Keratinocyte (primary cell): ENCODE measurements at regions not wholly inside any gene's neighbourhood (a gene's known extent, or its start where the extent isn't known, plus 50 kb on each side); places are given as distances from the start of the nearest gene placed in this dataset.

Experiments used
- DNase-seq: peaks from one replicate; pipeline ENCODE4 v3.0.0-alpha.2; 2011; ENCODE audit warnings: low read depth, missing footprints, low spot score
- FAIRE-seq: peaks from 2 replicates; lab custom pipeline; 2011; peaks lifted over from hg19 to GRCh38; lab: Jason Lieb, UNC
- H2AFZ ChIP-seq: 2 replicates; pipeline ENCODE4 v1.6.0; 2012; ENCODE audit warnings: low read length, control low read depth, inconsistent platforms; ENCODE audit not compliant: control insufficient read depth
- H3K27ac ChIP-seq: 2 replicates; pipeline ENCODE4 v1.5.1; 2011; ENCODE audit warnings: low read length; ENCODE audit not compliant: control insufficient read depth, insufficient read depth
- H3K27me3 ChIP-seq: 3 replicates; pipeline ENCODE4 v1.6.0; 2011; ENCODE audit warnings: low read length; ENCODE audit not compliant: control insufficient read depth, insufficient read depth; ENCODE audit errors: extremely low read depth
- H3K36me3 ChIP-seq, 2 experiments: 2 replicates in 1 of 2; 3 replicates in 1 of 2; pipeline ENCODE4 v1.5.1; 2011; ENCODE audit warnings: low read length in 2 of 2, mild to moderate bottlenecking in 1 of 2; ENCODE audit not compliant: control insufficient read depth in 2 of 2, insufficient read depth in 2 of 2; ENCODE audit errors: extremely low read depth in 1 of 2
- H3K4me1 ChIP-seq: 3 replicates; pipeline ENCODE4 v1.5.1; 2011; ENCODE audit warnings: low read length; ENCODE audit not compliant: control insufficient read depth, insufficient read depth; ENCODE audit errors: extremely low read depth
- H3K4me2 ChIP-seq: 3 replicates; pipeline ENCODE4 v1.6.0; 2011; ENCODE audit warnings: low read depth, low read length; ENCODE audit not compliant: control insufficient read depth, insufficient read depth; ENCODE audit errors: extremely low read depth
- H3K4me3 ChIP-seq, 3 experiments: fragments of 200-600 bp in 1 of 3; sonication (generic) in 1 of 3; 2 replicates in 2 of 3; 3 replicates in 1 of 3; pipeline ENCODE4 v1.5.1; 2011 to 2016; ENCODE audit warnings: low read length in 3 of 3, mild to moderate bottlenecking in 3 of 3, control low read depth in 2 of 3, inconsistent platforms in 1 of 3, low read depth in 1 of 3, mixed read lengths in 1 of 3, mixed run types in 1 of 3, moderate library complexity in 1 of 3; ENCODE audit not compliant: control insufficient read depth in 2 of 3, insufficient read depth in 2 of 3; ENCODE audit errors: extremely low read depth in 1 of 3
- H3K79me2 ChIP-seq: 2 replicates; pipeline ENCODE4 v1.6.0; 2012; ENCODE audit warnings: low read length; ENCODE audit not compliant: control insufficient read depth, insufficient read depth
- H3K9ac ChIP-seq: 3 replicates; pipeline ENCODE4 v1.6.0; 2011; ENCODE audit warnings: low read length; ENCODE audit not compliant: control insufficient read depth, insufficient read depth; ENCODE audit errors: extremely low read depth
- H3K9me1 ChIP-seq: 3 replicates; pipeline ENCODE4 v1.6.0; 2011; ENCODE audit warnings: low read length; ENCODE audit not compliant: control insufficient read depth, insufficient read depth; ENCODE audit errors: extremely low read depth
- H3K9me3 ChIP-seq: 2 replicates; pipeline ENCODE4 v1.5.1; 2012; ENCODE audit warnings: low read depth, low read length; ENCODE audit not compliant: control insufficient read depth
- H4K20me1 ChIP-seq: 3 replicates; pipeline ENCODE4 v1.6.0; 2011; ENCODE audit warnings: low read length; ENCODE audit not compliant: control insufficient read depth, insufficient read depth; ENCODE audit errors: extremely low read depth
- EZH2 ChIP-seq: IDR thresholded peaks from one replicate; pipeline ENCODE4 v1.6.1; 2012; ENCODE audit warnings: inconsistent platforms, mild to moderate bottlenecking, low read length, moderate library complexity
- dilution Hi-C: fragments of 300-500 bp; cut with MboI; formaldehyde crosslinking; loops from one replicate; pipeline ENCODE4 v1.7.0; 2020; ENCODE audit warnings: low sequenced_read_pairs; ENCODE audit not compliant: extremely low pct_ligation_motif_present
- TF ChIP-seq, protein P1 (sequence below), 3 experiments: IDR thresholded peaks in 1 of 3; conservative IDR thresholded peaks in 1 of 3; optimal IDR thresholded peaks in 1 of 3; 2 replicates in 2 of 3; 3 replicates in 1 of 3; pipeline versions ENCODE3 to v1.5.1; 2011; ENCODE audit warnings: low read length in 3 of 3, mild to moderate bottlenecking in 3 of 3, moderate library complexity in 2 of 3, control low read depth in 1 of 3, inconsistent platforms in 1 of 3; ENCODE audit not compliant: insufficient read depth in 2 of 3; ENCODE audit errors: extremely low read depth in 1 of 3

DNA sequence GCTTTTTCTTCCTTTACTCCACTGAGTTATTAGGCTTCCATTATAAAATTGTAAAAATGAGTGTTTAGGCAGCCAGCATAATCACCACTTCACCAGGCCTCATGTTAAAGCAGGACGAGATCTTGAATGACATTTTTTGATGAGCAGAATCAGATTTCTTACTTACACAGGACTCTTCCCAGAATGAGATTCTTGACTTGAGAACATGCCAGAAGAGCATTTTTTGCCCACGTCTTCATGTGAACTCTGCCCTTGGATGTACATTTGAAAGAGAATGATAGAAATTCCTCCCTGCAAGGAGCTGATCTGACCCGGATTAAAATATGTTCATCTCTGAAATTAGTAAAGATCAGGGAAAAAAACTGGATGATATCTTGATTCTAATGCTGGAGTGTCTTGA is 212.1 kb upstream of the ADRA1B start:
- no peak overlapping the region for H2AFZ ChIP-seq
- H4K20me1 ChIP-seq: no peaks in the 10 kb centered on the region
- no peak for TF ChIP-seq EZH2
- TF ChIP-seq, protein P1, sequence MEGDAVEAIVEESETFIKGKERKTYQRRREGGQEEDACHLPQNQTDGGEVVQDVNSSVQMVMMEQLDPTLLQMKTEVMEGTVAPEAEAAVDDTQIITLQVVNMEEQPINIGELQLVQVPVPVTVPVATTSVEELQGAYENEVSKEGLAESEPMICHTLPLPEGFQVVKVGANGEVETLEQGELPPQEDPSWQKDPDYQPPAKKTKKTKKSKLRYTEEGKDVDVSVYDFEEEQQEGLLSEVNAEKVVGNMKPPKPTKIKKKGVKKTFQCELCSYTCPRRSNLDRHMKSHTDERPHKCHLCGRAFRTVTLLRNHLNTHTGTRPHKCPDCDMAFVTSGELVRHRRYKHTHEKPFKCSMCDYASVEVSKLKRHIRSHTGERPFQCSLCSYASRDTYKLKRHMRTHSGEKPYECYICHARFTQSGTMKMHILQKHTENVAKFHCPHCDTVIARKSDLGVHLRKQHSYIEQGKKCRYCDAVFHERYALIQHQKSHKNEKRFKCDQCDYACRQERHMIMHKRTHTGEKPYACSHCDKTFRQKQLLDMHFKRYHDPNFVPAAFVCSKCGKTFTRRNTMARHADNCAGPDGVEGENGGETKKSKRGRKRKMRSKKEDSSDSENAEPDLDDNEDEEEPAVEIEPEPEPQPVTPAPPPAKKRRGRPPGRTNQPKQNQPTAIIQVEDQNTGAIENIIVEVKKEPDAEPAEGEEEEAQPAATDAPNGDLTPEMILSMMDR (optimal IDR thresholded peaks at IDR 0.05 in 1 of 3, IDR thresholded peaks at IDR 0.05 in 1 of 3, conservative IDR thresholded peaks at IDR 0.05 in 1 of 3; ENCODE audit: extremely low read depth in 1 of 3, insufficient read depth in 2 of 3, low read length in 3 of 3): no peak
- no peak overlapping the region for H3K27ac ChIP-seq
- no peak overlapping the region for H3K4me3 ChIP-seq
- FAIRE-seq (no peak), DNase-seq (no peak)
- dilution Hi-C loops: no loop called here
- no peaks in the 10 kb centered on the region for H3K4me1 ChIP-seq
- no peaks in the 10 kb centered on the region for H3K9me3 ChIP-seq
- no peaks in the 10 kb centered on the region for H3K36me3 ChIP-seq
- no peaks in the 10 kb centered on the region for H3K79me2 ChIP-seq
- H3K9ac ChIP-seq: no peak overlapping the region
- H3K4me2 ChIP-seq: no peak overlapping the region
- no peaks in the 10 kb centered on the region for H3K27me3 ChIP-seq
- H3K9me1 ChIP-seq: no peaks in the 10 kb centered on the region

DNA sequence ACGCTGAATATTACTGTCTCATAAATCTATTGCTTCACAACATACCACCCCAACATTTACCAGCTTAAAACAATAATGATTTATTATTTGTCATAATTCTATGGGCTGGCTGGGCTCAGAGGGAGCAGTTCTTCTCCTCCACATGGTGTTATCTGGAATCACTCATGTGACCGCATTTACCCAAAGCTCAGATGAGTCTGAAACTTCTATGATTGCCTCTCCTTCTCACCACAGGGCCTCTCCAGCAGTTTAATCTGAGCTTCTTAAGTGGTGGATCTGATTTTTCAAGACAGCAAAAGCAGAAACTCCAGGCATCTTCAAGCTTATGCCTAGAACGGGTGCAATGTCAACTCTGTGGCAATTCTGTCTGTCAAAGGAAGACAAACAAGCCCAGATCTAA is 210.3 kb upstream of the ADRA1B start:
- H2AFZ ChIP-seq: no peak overlapping the region
- no peaks in the 10 kb centered on the region for H3K36me3 ChIP-seq
- TF ChIP-seq EZH2: no peak
- TF ChIP-seq, protein P1 (optimal IDR thresholded peaks at IDR 0.05 in 1 of 3, IDR thresholded peaks at IDR 0.05 in 1 of 3, conservative IDR thresholded peaks at IDR 0.05 in 1 of 3; ENCODE audit: extremely low read depth in 1 of 3, insufficient read depth in 2 of 3, low read length in 3 of 3): no peak
- H3K27ac ChIP-seq: no peak overlapping the region
- no peaks in the 10 kb centered on the region for H4K20me1 ChIP-seq
- no peaks in the 10 kb centered on the region for H3K79me2 ChIP-seq
- H3K9me1 ChIP-seq: no peaks in the 10 kb centered on the region
- dilution Hi-C loops: no loop called here
- H3K4me3 ChIP-seq: no peak overlapping the region
- no peaks in the 10 kb centered on the region for H3K4me1 ChIP-seq
- DNase-seq (no peak), FAIRE-seq (no peak)
- no peaks in the 10 kb centered on the region for H3K9me3 ChIP-seq
- no peaks in the 10 kb centered on the region for H3K27me3 ChIP-seq
- no peak overlapping the region for H3K9ac ChIP-seq
- H3K4me2 ChIP-seq: no peak overlapping the region
